ENCODE measurements at regions not wholly inside any gene's neighbourhood (a gene's known extent, or its start where the extent isn't known, plus 50 kb on each side); places are given as distances from the start of the nearest gene placed in this dataset.

GRCh38 chr20:30602424-30602823 lies 655.0 kb upstream of the DEFB115 start:
- Histone ChIP-seq H3F3A (ENCODE audit: insufficient read depth, low read depth) (no peaks in the 10 kb centered on the region), H3K27me3 (ENCODE audit: insufficient read depth, low read depth) (peaks cover 7% of the 10 kb centered on the region; the same call in 1 of the 2 replicates), H3K4me1 (replicated peaks; ENCODE audit: insufficient read depth) (no peaks in the 10 kb centered on the region), H3K4me2 (no peak overlapping the region), H3K9me2 (ENCODE audit: insufficient read depth) (no peaks in the 10 kb centered on the region), H3K27ac (no peak overlapping the region), H3K4me3 (no peak overlapping the region), H4K20me1 (ENCODE audit: insufficient read depth) (no peaks in the 10 kb centered on the region), H3K9me3 (ENCODE audit: insufficient read depth, low read depth) (no peaks in the 10 kb centered on the region), H3K36me3 (ENCODE audit: low read depth) (no peaks in the 10 kb centered on the region), H2AFZ (no peak overlapping the region), H3K79me2 (ENCODE audit: low read depth) (no peaks in the 10 kb centered on the region)
- ChIA-PET CTCF (no interaction called here), POLR2A (ENCODE audit: unreplicated experiment) (no interaction called here)
- intact Hi-C loops (cut with micrococcal nuclease; ENCODE audit: unreplicated experiment): no loop called here
- TF ChIP-seq CTCF (conservative IDR thresholded peaks at IDR 0.05) (no peak), EZH2 (IDR thresholded peaks at IDR 0.05; ENCODE audit: low read depth) (no peak)
- no TSS peak for BruUV-seq (replicated peaks)
- DNase-seq: no peak

- Histone ChIP-seq H3F3A (ENCODE audit: insufficient read depth, low read depth) (no peaks in the 10 kb centered on the region), H3K9me3 (ENCODE audit: insufficient read depth, low read depth) (no peaks in the 10 kb centered on the region), H3K27ac (no peak overlapping the region), H3K9me2 (ENCODE audit: insufficient read depth) (no peaks in the 10 kb centered on the region), H3K4me3 (no peak overlapping the region), H3K4me2 (no peak overlapping the region), H3K36me3 (ENCODE audit: low read depth) (no peaks in the 10 kb centered on the region), H3K27me3 (ENCODE audit: insufficient read depth, low read depth) (peaks cover 14% of the 10 kb centered on the region), H2AFZ (no peak overlapping the region), H3K4me1 (replicated peaks; ENCODE audit: insufficient read depth) (no peaks in the 10 kb centered on the region), H3K79me2 (ENCODE audit: low read depth) (no peaks in the 10 kb centered on the region), H4K20me1 (ENCODE audit: insufficient read depth) (no peaks in the 10 kb centered on the region)
- no peak for DNase-seq
- POLR2A ChIA-PET (ENCODE audit: unreplicated experiment): no interaction called here
- no peak for TF ChIP-seq CTCF (conservative IDR thresholded peaks at IDR 0.05)
- no peak for TF ChIP-seq EZH2 (IDR thresholded peaks at IDR 0.05; ENCODE audit: low read depth)
- intact Hi-C loops (cut with micrococcal nuclease; ENCODE audit: unreplicated experiment): no loop called here
- BruUV-seq (replicated peaks): no TSS peak
- CTCF ChIA-PET: no interaction called here
Observed at GRCh38 chr20:30606990-30607389, 650.5 kb upstream of the DEFB115 start.

GRCh38 chr20:30610029-30610693 lies 647.3 kb upstream of the DEFB115 start:
- BruUV-seq (replicated peaks): no TSS peak
- Histone ChIP-seq H3K27me3 (ENCODE audit: insufficient read depth, low read depth) (peaks cover 14% of the 10 kb centered on the region), H2AFZ (no peak overlapping the region), H3K4me1 (replicated peaks; ENCODE audit: insufficient read depth) (no peaks in the 10 kb centered on the region), H3K79me2 (ENCODE audit: low read depth) (no peaks in the 10 kb centered on the region), H3K27ac (no peak overlapping the region), H3K36me3 (ENCODE audit: low read depth) (no peaks in the 10 kb centered on the region), H3K4me2 (no peak overlapping the region), H4K20me1 (ENCODE audit: insufficient read depth) (no peaks in the 10 kb centered on the region), H3K9me3 (ENCODE audit: insufficient read depth, low read depth) (no peaks in the 10 kb centered on the region), H3K4me3 (no peak overlapping the region), H3F3A (ENCODE audit: insufficient read depth, low read depth) (no peaks in the 10 kb centered on the region), H3K9me2 (ENCODE audit: insufficient read depth) (no peaks in the 10 kb centered on the region)
- ChIA-PET CTCF (no interaction called here), POLR2A (ENCODE audit: unreplicated experiment) (no interaction called here)
- TF ChIP-seq EZH2 (IDR thresholded peaks at IDR 0.05; ENCODE audit: low read depth) (no peak), CTCF (conservative IDR thresholded peaks at IDR 0.05) (no peak)
- intact Hi-C loops (cut with micrococcal nuclease; ENCODE audit: unreplicated experiment): no loop called here
- no peak for DNase-seq
